PC-3 (cell line): ENCODE measurements at regions not wholly inside any gene's neighbourhood (a gene's known extent, or its start where the extent isn't known, plus 50 kb on each side); places are given as distances from the start of the nearest gene placed in this dataset.

Experiments
- CTCF ChIP-seq: fragments of 300-600 bp; sonication (generic); conservative IDR thresholded peaks from 2 replicates; pipeline ENCODE4 v1.5.1; 2017; ENCODE audit warnings: antibody characterized with exemption, low read depth, mild to moderate bottlenecking, low read length
- EZH2phosphoT487 ChIP-seq: fragments of 300-600 bp; sonication (generic); IDR thresholded peaks from 2 replicates; pipeline ENCODE4 v1.6.1; 2018; ENCODE audit warnings: mild to moderate bottlenecking, antibody characterized with exemption, low read length, borderline replicate concordance

- TF ChIP-seq CTCF (no peak), EZH2phosphoT487 (no peak)
These were observed 224.4 kb downstream of the C7orf25 start for GRCh38 chr7:42687211-42688055.
